Activated CD8-positive, alpha-beta T cell treated with anti-CD3 and anti-CD28 coated beads for 36 hours (primary cell): ENCODE measurements at regions not wholly inside any gene's neighbourhood (a gene's known extent, or its start where the extent isn't known, plus 50 kb on each side); places are given as distances from the start of the nearest gene placed in this dataset.

Experiments
- ATAC-seq: fragments of 200-7000 bp; cut with Tn5 transposase; one replicate; pipeline ENCODE4 v1.10.0; 2021; ENCODE audit warnings: mild to moderate bottlenecking, moderate library complexity
- CTCF ChIA-PET: fragments of 350-600 bp; sonication (Branson Sonifier 250); formaldehyde crosslinking; loops from one replicate; lab custom pipeline; 2021; ENCODE audit warnings: antibody characterized with exemption; lab: Charles Lee
- POLR2A ChIA-PET: fragments of 350-600 bp; sonication (Branson Sonifier 250); formaldehyde crosslinking; loops from one replicate; lab custom pipeline; 2021; ENCODE audit warnings: antibody characterized with exemption; lab: Charles Lee
- DNase-seq: peaks from one replicate; pipeline ENCODE4 v3.0.0-alpha.2; 2020
- H3K27ac Mint-ChIP-seq: one replicate; pipeline ENCODE4 v1.8.0; 2021; ENCODE audit warnings: mild to moderate bottlenecking, mixed read lengths
- H3K27me3 Mint-ChIP-seq: one replicate; pipeline ENCODE4 v1.8.0; 2021; ENCODE audit warnings: mixed read lengths
- H3K36me3 Mint-ChIP-seq: one replicate; pipeline ENCODE4 v1.8.0; 2021; ENCODE audit warnings: low read depth, mixed read lengths
- H3K4me1 Mint-ChIP-seq: one replicate; pipeline ENCODE4 v1.8.0; 2021; ENCODE audit warnings: low read depth, mixed read lengths
- H3K4me3 Mint-ChIP-seq: one replicate; pipeline ENCODE4 v1.8.0; 2021; ENCODE audit warnings: mild to moderate bottlenecking, moderate library complexity, mixed read lengths
- H3K9me3 Mint-ChIP-seq: one replicate; pipeline ENCODE4 v1.8.0; 2021; ENCODE audit warnings: mixed read lengths
- CTCF ChIP-seq: fragments of 200-600 bp; IDR thresholded peaks from one replicate; pipeline ENCODE4 v1.8.0; 2022; ENCODE audit warnings: antibody characterized with exemption, mild to moderate bottlenecking
- intact Hi-C: fragments of 100-400 bp; cut with micrococcal nuclease; formaldehyde crosslinking; loops from one replicate; pipeline ENCODE4 v1.10.0; 2022

DNA sequence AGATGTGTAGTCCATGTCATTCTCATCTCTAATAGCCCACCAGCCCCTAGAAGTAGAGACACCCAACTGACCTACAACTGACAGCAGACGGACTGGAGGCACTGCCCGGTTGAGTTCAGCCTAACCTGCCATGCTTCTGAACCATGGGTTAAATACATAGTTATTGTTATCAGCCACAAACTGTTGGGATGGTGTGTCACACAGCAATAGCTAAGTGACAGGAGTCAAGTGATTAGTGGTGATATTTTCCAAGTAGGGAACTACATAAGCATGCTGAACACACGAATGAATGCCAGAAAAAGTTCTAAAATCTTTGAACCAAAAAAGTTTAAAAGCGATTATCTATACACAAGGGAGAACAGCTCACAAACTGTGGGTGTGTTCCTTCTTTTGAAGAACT, 80.1 kb downstream of the SYNE3 start:
- intact Hi-C loops = no loop called here
- ChIA-PET POLR2A (no interaction called here), CTCF (interaction anchor here (3.0 to 3.7 kb wide), 2 partner anchors 17 to 91 kb away, joined by 12 to 16 read pairs; no protein-coding TSS in a partner anchor)
- no peaks in the 10 kb centered on the region for H3K4me1 Mint-ChIP-seq
- H3K9me3 Mint-ChIP-seq = no peaks in the 10 kb centered on the region
- DNase-seq = no peak
- H3K4me3 Mint-ChIP-seq = no peak overlapping the region
- no peak overlapping the region for H3K27ac Mint-ChIP-seq
- peaks cover 62% of the 10 kb centered on the region for H3K36me3 Mint-ChIP-seq
- no peak for TF ChIP-seq CTCF
- H3K27me3 Mint-ChIP-seq = no peaks in the 10 kb centered on the region
- ATAC-seq = no peak

GRCh38 chr14:95434121-95434520, 82.3 kb downstream of the SYNE3 start:
- Mint-ChIP-seq H3K36me3 (peaks cover 59% of the 10 kb centered on the region), H3K4me3 (no peak overlapping the region), H3K27me3 (no peaks in the 10 kb centered on the region), H3K4me1 (no peaks in the 10 kb centered on the region), H3K27ac (no peak overlapping the region), H3K9me3 (no peaks in the 10 kb centered on the region)
- intact Hi-C loops = no loop called here
- ChIA-PET POLR2A (interaction anchor here (1.1 kb wide), 1 partner anchor 10 kb away, joined by 4 read pairs; no protein-coding TSS in a partner anchor), CTCF (interaction anchor here (3.0 to 3.7 kb wide), 2 partner anchors 19 to 93 kb away, joined by 12 to 16 read pairs; no protein-coding TSS in a partner anchor)
- no peak for TF ChIP-seq CTCF
- DNase-seq (no peak), ATAC-seq (no peak)

- Mint-ChIP-seq H3K4me1 (no peaks in the 10 kb centered on the region), H3K4me3 (no peak overlapping the region), H3K27ac (no peak overlapping the region), H3K9me3 (no peaks in the 10 kb centered on the region), H3K36me3 (peaks cover 58% of the 10 kb centered on the region), H3K27me3 (no peaks in the 10 kb centered on the region)
- CTCF ChIA-PET = no interaction called here
- no peak for TF ChIP-seq CTCF
- no peak for DNase-seq
- no peak for ATAC-seq
- intact Hi-C loops = no loop called here
- POLR2A ChIA-PET = no interaction called here
Observed at GRCh38 chr14:95433094-95433478, 83.4 kb downstream of the SYNE3 start.

DNA sequence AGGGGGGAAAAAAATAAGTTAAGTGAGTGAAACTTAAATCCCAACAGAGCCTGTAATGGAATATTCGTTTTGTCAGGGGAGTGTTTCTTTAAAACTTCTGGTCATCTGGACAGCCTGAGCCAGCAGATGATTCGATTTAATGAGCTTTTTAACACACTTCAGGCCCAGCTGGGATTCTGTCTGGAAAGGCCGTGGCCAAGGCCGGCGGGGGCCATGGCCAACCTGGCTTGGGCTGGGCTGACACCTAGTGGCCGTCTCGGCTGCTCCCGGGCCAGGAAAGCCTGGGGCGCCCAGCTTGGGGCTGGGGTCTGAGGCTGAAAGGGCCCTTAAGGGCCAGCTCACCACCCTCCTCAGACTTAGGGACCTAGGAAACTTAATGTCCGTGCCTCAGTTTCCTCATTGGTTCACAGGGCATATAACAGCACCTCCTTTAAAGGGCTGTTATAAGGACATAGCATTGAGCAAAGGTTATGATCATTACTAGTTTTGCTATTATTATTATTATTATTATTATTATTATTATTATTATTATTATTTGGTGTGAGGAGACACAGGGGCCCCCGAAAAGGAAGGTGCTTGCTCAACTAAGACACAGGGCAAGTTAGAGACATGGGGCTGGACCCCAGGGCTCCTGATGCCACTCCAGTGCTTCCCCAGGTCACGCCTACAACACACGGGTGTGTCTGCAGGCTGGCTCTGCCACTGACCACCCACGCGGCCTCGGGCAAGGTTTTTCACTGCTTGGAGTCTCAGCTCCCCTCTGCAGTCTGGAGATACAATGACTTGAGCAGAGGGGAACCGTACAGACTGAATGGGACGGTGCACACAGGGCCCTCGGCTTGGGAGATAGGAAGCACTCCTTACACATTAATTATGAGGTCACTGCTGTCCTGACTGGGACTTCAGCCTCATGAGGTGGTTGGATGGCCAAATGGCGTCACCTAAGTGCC, 84.0 kb downstream of the SYNE3 start:
- no peak for DNase-seq
- Mint-ChIP-seq H3K27me3 (no peaks in the 10 kb centered on the region), H3K27ac (no peak overlapping the region), H3K9me3 (no peaks in the 10 kb centered on the region), H3K4me1 (peaks cover 2% of the 10 kb centered on the region), H3K4me3 (no peak overlapping the region), H3K36me3 (peaks cover 59% of the 10 kb centered on the region)
- POLR2A ChIA-PET = interaction anchor here (0.6 kb wide), 1 partner anchor 26 kb away, joined by 3 read pairs; no protein-coding TSS in a partner anchor
- intact Hi-C loops = no loop called here
- CTCF ChIA-PET = interaction anchor here (1.1 kb wide), 1 partner anchor 12 kb away, joined by 5 read pairs; no protein-coding TSS in a partner anchor
- no peak for ATAC-seq
- TF ChIP-seq CTCF = no peak
